GM23338 (cell line): ENCODE measurements at regions not wholly inside any gene's neighbourhood (a gene's known extent, or its start where the extent isn't known, plus 50 kb on each side); places are given as distances from the start of the nearest gene placed in this dataset.

Source experiments
- CREB1 ChIP-seq: fragments of 250-450 bp; sonication (Bioruptor Pico); IDR thresholded peaks from 2 replicates; pipeline ENCODE4 v1.5.0; 2020; ENCODE audit warnings: low read depth, mild to moderate bottlenecking, moderate library complexity
- EZH2phosphoT487 ChIP-seq: fragments of 200-600 bp; sonication (generic); IDR thresholded peaks from one replicate; pipeline ENCODE4 v1.8.1; 2018; ENCODE audit warnings: antibody characterized with exemption; ENCODE audit not compliant: unreplicated experiment
- JUNB ChIP-seq: IDR thresholded peaks from one replicate; pipeline ENCODE4 v1.6.1; 2016; ENCODE audit warnings: antibody characterized with exemption; ENCODE audit not compliant: unreplicated experiment
- NANOG ChIP-seq: IDR thresholded peaks from 2 replicates; pipeline ENCODE4 v1.6.1; 2016; ENCODE audit warnings: antibody characterized with exemption, borderline replicate concordance
- POLR2AphosphoS5 ChIP-seq: IDR thresholded peaks from 2 replicates; pipeline ENCODE4 v1.6.1; 2016; ENCODE audit warnings: antibody characterized with exemption, low read depth
- STAT1 ChIP-seq: IDR thresholded peaks from one replicate; pipeline ENCODE4 v1.6.1; 2016; ENCODE audit warnings: antibody characterized with exemption; ENCODE audit not compliant: unreplicated experiment
- TF ChIP-seq, protein P1 (sequence below): fragments of 250-450 bp; sonication (Bioruptor Pico); IDR thresholded peaks from 2 replicates; pipeline ENCODE4 v1.5.0; 2020; ENCODE audit warnings: mild to moderate bottlenecking, moderate library complexity
- TF ChIP-seq, protein P2 (sequence below): IDR thresholded peaks from 2 replicates; pipeline ENCODE4 v1.6.1; 2016; ENCODE audit warnings: antibody characterized with exemption
- TF ChIP-seq, protein P3 (sequence below): IDR thresholded peaks from one replicate; pipeline ENCODE4 v1.6.1; 2018; ENCODE audit warnings: antibody characterized with exemption; ENCODE audit not compliant: unreplicated experiment

DNA sequence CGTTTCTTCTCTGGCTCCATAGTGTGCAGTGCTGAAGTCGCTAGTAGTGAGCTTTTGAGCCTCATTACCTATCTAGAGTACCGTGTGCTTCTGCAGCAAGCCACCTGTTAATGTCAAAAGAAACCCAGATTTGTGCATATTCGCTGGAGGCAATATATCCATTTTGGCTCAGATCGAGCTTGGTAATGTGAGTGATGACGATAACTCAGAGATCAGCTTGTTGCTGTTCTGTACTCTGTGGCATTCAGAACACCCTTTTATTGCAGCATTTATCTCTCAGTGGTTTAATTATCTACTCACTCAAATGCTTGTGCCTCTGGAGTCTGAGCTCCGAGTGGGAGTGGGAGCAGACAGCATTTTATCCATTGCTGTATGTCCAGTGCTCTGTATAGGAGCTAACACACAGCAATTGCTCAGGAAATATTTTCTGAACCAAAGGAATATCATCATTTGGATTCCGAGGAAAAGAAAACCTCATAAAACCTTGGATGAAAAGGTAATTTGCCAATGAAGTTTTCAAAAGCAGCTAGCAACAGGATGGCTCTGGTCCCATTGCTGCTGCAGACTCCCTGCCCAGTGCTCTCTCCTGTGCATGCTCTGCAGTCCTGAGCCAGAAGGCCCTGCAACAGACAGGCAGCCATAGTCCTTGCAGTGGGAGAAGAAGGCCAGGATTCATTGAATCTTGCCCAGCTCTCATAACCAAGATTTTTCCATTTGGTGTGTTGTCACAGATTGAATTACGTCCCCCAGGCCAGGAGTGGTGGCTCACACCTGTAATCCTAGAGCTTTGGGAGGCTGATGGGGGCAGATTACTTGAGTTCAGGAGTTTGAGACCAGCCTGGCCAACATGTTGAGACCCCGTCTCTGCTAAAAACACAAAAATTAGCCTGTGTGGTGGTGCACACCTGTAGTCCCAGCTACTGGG lies 183.8 kb downstream of the MYCN start (continued):
- TF ChIP-seq, protein P1, sequence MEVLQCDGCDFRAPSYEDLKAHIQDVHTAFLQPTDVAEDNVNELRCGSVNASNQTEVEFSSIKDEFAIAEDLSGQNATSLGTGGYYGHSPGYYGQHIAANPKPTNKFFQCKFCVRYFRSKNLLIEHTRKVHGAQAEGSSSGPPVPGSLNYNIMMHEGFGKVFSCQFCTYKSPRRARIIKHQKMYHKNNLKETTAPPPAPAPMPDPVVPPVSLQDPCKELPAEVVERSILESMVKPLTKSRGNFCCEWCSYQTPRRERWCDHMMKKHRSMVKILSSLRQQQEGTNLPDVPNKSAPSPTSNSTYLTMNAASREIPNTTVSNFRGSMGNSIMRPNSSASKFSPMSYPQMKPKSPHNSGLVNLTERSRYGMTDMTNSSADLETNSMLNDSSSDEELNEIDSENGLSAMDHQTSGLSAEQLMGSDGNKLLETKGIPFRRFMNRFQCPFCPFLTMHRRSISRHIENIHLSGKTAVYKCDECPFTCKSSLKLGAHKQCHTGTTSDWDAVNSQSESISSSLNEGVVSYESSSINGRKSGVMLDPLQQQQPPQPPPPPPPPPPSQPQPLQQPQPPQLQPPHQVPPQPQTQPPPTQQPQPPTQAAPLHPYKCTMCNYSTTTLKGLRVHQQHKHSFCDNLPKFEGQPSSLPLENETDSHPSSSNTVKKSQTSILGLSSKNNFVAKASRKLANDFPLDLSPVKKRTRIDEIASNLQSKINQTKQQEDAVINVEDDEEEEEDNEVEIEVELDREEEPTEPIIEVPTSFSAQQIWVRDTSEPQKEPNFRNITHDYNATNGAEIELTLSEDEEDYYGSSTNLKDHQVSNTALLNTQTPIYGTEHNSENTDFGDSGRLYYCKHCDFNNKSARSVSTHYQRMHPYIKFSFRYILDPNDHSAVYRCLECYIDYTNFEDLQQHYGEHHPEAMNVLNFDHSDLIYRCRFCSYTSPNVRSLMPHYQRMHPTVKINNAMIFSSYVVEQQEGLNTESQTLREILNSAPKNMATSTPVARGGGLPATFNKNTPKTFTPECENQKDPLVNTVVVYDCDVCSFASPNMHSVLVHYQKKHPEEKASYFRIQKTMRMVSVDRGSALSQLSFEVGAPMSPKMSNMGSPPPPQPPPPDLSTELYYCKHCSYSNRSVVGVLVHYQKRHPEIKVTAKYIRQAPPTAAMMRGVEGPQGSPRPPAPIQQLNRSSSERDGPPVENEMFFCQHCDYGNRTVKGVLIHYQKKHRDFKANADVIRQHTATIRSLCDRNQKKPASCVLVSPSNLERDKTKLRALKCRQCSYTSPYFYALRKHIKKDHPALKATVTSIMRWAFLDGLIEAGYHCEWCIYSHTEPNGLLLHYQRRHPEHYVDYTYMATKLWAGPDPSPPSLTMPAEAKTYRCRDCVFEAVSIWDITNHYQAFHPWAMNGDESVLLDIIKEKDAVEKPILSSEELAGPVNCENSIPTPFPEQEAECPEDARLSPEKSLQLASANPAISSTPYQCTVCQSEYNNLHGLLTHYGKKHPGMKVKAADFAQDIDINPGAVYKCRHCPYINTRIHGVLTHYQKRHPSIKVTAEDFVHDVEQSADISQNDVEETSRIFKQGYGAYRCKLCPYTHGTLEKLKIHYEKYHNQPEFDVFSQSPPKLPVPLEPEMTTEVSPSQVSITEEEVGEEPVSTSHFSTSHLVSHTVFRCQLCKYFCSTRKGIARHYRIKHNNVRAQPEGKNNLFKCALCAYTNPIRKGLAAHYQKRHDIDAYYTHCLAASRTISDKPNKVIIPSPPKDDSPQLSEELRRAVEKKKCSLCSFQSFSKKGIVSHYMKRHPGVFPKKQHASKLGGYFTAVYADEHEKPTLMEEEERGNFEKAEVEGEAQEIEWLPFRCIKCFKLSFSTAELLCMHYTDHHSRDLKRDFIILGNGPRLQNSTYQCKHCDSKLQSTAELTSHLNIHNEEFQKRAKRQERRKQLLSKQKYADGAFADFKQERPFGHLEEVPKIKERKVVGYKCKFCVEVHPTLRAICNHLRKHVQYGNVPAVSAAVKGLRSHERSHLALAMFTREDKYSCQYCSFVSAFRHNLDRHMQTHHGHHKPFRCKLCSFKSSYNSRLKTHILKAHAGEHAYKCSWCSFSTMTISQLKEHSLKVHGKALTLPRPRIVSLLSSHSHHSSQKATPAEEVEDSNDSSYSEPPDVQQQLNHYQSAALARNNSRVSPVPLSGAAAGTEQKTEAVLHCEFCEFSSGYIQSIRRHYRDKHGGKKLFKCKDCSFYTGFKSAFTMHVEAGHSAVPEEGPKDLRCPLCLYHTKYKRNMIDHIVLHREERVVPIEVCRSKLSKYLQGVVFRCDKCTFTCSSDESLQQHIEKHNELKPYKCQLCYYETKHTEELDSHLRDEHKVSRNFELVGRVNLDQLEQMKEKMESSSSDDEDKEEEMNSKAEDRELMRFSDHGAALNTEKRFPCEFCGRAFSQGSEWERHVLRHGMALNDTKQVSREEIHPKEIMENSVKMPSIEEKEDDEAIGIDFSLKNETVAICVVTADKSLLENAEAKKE (CRISPR knock-in tag): no peak
- TF ChIP-seq, protein P2, sequence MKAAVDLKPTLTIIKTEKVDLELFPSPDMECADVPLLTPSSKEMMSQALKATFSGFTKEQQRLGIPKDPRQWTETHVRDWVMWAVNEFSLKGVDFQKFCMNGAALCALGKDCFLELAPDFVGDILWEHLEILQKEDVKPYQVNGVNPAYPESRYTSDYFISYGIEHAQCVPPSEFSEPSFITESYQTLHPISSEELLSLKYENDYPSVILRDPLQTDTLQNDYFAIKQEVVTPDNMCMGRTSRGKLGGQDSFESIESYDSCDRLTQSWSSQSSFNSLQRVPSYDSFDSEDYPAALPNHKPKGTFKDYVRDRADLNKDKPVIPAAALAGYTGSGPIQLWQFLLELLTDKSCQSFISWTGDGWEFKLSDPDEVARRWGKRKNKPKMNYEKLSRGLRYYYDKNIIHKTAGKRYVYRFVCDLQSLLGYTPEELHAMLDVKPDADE: no peak
- TF ChIP-seq NANOG: no peak
- no peak for TF ChIP-seq JUNB
- no peak for TF ChIP-seq POLR2AphosphoS5
- no peak for TF ChIP-seq EZH2phosphoT487
- TF ChIP-seq CREB1: no peak
- TF ChIP-seq, protein P3, sequence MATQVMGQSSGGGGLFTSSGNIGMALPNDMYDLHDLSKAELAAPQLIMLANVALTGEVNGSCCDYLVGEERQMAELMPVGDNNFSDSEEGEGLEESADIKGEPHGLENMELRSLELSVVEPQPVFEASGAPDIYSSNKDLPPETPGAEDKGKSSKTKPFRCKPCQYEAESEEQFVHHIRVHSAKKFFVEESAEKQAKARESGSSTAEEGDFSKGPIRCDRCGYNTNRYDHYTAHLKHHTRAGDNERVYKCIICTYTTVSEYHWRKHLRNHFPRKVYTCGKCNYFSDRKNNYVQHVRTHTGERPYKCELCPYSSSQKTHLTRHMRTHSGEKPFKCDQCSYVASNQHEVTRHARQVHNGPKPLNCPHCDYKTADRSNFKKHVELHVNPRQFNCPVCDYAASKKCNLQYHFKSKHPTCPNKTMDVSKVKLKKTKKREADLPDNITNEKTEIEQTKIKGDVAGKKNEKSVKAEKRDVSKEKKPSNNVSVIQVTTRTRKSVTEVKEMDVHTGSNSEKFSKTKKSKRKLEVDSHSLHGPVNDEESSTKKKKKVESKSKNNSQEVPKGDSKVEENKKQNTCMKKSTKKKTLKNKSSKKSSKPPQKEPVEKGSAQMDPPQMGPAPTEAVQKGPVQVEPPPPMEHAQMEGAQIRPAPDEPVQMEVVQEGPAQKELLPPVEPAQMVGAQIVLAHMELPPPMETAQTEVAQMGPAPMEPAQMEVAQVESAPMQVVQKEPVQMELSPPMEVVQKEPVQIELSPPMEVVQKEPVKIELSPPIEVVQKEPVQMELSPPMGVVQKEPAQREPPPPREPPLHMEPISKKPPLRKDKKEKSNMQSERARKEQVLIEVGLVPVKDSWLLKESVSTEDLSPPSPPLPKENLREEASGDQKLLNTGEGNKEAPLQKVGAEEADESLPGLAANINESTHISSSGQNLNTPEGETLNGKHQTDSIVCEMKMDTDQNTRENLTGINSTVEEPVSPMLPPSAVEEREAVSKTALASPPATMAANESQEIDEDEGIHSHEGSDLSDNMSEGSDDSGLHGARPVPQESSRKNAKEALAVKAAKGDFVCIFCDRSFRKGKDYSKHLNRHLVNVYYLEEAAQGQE: no peak
- TF ChIP-seq STAT1: no peak
